Activated naive CD8-positive, alpha-beta T cell (primary cell): ENCODE measurements at regions not wholly inside any gene's neighbourhood (a gene's known extent, or its start where the extent isn't known, plus 50 kb on each side); places are given as distances from the start of the nearest gene placed in this dataset.
"Not testable (repeated sequence)": the region's sequence is repeated elsewhere in the genome, so short reads cannot be mapped to it uniquely, and the experiment has no call there.

ENCODE experiments used
- H3K27ac Mint-ChIP-seq: one replicate; pipeline ENCODE4 v1.8.0; 2021; ENCODE audit warnings: mixed read lengths
- H3K27me3 Mint-ChIP-seq: one replicate; pipeline ENCODE4 v1.8.0; 2021; ENCODE audit warnings: mixed read lengths
- H3K36me3 Mint-ChIP-seq: one replicate; pipeline ENCODE4 v1.8.0; 2021; ENCODE audit warnings: mixed read lengths
- H3K4me1 Mint-ChIP-seq: one replicate; pipeline ENCODE4 v1.8.0; 2021; ENCODE audit warnings: low read depth, mixed read lengths
- H3K4me3 Mint-ChIP-seq: one replicate; pipeline ENCODE4 v1.8.0; 2021; ENCODE audit warnings: mild to moderate bottlenecking, mixed read lengths
- H3K9me3 Mint-ChIP-seq: one replicate; pipeline ENCODE4 v1.8.0; 2021; ENCODE audit warnings: low read depth, mixed read lengths

DNA sequence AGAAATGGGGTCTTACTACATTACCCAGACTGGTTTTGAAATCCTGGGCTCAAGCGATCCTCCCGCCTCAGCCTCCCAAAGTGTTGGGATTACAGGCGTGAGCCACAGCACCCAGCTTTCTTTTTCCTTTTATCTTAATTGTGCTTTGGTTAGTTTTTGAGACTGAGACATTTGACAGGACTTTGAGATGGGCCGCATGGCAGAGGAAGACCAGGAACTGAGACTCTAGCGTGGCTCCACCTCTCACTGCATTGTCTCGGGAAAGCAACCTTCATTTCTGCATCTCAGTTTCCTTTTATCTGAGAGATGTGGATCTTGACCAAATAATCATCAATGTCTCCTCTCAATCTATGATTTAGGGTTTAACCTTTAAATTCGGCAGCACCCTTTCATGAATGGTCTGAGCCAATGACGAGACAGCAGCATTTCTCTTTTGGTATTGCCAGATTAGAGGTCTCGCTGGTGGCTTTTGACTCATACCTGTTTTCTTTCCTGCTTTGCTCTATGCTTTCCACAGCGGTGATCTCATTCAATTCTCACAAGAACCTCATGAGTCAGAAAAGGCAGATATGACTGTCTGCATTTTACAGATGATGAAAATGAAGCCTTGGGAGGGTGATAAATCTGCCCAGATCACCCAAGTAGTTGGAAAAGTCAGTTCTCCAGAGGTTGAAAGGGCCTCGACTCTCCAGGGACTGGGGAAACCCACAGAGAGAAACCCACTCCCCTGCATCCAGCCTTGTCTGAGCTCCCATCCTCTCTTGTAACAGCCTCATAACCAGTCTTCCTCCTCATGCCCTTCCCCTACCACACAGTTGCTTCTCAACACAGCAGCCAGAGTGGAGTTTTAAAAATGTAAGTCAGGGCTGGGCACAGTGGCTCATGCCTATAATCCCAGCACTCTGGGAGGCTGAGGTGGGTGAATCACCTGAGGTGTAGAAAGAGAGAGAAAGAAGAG is 84.8 kb upstream of the FOXB1 start:
- peak overlapping the region; percentile 95 for H3K27ac Mint-ChIP-seq

DNA sequence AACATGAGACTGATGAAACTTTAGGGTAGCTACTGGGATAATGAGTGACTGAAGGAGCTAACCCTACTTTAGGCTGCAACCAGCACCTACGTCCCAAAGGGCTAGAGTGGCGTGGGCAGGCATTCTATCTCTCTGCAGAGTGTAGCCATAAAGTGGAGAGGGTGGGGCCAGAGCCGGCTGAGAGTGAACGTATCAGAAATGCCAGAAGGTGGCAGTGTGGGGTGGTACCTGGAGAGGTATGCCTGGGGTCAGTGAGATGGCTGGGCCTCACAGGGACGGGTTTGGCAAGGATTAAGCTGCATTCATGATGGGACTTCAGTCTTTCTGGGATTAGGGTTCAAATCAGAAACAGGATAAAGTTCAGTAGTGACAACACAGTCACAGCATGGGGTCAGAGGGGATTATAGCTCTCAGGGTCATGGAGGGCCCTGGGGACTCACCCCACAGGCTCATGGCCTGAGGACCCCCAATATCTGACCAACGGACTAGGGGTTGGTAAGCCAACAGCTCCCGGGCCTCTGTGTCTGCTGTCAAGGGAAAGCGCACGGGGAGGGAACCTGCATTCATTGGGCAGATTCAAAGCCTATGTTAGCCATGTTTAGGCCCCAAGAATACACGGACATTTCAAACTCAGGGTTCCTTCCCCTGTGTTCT is 86.5 kb upstream of the FOXB1 start:
- H3K4me3 Mint-ChIP-seq, result no peak overlapping the region
- no peaks in the 10 kb centered on the region for H3K36me3 Mint-ChIP-seq
- H3K4me1 Mint-ChIP-seq, result peaks cover 32% of the 10 kb centered on the region
- H3K27me3 Mint-ChIP-seq, result peaks cover 3% of the 10 kb centered on the region
- peak overlapping the region; percentile 42 for H3K27ac Mint-ChIP-seq
- H3K9me3 Mint-ChIP-seq, result no peaks in the 10 kb centered on the region

More for the DNA sequence above, 84.8 kb upstream of the FOXB1 start:
- Mint-ChIP-seq H3K27me3 (peaks cover 4% of the 10 kb centered on the region), H3K4me1 (peaks cover 45% of the 10 kb centered on the region), H3K4me3 (peak overlapping the region; percentile 63), H3K9me3 (no peaks in the 10 kb centered on the region), H3K36me3 (no peaks in the 10 kb centered on the region)

DNA sequence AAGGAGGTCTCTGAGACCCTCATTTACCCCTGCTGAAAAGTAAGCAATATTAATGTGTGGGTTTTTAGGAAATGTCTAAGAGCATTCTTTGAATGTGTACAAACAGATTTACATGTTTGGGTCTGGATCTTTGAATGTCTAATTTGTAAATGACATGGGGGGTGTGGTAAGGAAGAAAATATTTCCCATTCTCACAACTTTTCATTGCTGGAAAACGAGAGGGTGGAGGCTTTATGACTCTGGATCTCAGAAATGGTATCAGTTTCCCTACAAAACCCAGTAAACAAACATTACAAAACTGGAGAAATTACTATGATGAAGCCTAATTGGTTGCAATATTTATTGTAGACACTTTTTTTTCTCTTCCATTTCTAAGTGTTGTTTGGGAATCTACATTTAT is 98.1 kb upstream of the FOXB1 start:
- H3K36me3 Mint-ChIP-seq, result peaks cover 3% of the 10 kb centered on the region
- H3K4me1 Mint-ChIP-seq, result no peaks in the 10 kb centered on the region
- H3K4me3 Mint-ChIP-seq, result no peak overlapping the region
- no peaks in the 10 kb centered on the region for H3K9me3 Mint-ChIP-seq
- no peak overlapping the region for H3K27ac Mint-ChIP-seq
- H3K27me3 Mint-ChIP-seq, result peaks cover 11% of the 10 kb centered on the region

DNA sequence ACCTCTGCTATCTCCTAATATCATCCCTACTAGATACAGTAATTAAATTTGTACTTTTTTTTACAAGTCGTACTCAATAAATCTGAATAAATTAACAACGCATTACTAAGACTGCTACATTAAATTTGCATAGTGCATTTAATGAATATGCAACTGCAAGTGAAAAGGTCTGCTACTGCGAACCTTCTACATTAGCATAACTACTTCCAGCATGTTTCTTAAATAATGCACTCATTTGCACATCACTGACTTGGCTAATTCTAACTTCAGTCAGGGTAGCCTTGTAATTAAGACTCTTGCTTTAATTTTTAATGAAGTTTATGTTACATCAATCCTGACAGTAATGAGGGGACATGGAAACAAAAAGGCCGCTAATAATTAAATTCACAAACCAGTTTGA is 98.9 kb upstream of the FOXB1 start:
- peaks cover 10% of the 10 kb centered on the region for H3K27me3 Mint-ChIP-seq
- H3K36me3 Mint-ChIP-seq, result peaks cover 3% of the 10 kb centered on the region
- no peak overlapping the region for H3K27ac Mint-ChIP-seq
- no peak overlapping the region for H3K4me3 Mint-ChIP-seq
- no peaks in the 10 kb centered on the region for H3K9me3 Mint-ChIP-seq
- H3K4me1 Mint-ChIP-seq, result no peaks in the 10 kb centered on the region

DNA sequence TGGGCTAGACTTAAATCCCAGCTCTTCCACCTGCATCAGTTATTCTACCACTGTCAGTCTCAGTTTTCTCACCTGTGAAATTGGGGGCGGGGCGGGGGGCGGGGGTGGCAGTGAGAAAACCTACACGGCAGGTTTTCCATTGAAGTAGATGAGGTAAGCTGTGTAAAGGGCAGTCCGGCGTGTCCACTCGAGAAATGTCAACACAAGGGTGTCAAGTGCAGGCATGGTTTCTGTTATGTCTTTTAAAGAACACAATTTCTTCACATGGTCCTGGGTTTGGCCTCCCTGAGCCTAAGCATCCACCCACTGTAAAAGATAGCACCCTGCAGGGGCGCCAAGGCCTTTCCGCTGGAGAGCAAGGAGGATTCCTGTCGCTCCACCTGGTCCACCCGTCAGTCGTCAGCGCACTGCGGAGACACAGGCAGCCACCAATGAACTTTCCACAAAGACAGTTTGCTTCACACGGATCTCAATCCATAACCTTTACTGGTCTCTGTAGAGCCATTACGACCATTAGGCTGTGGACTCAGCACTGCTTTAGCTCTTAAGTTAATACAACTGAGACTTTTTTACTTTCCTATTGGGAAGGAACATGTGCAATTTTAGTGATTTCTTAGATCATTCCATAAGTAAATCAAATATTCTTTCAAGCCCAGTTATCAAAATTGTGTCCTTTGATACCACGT is 99.5 kb upstream of the FOXB1 start:
- no peaks in the 10 kb centered on the region for H3K9me3 Mint-ChIP-seq
- H3K4me1 Mint-ChIP-seq, result no peaks in the 10 kb centered on the region
- H3K27me3 Mint-ChIP-seq, result peaks cover 10% of the 10 kb centered on the region
- H3K27ac Mint-ChIP-seq, result no peak overlapping the region
- H3K4me3 Mint-ChIP-seq, result no peak overlapping the region
- peaks cover 3% of the 10 kb centered on the region for H3K36me3 Mint-ChIP-seq

DNA sequence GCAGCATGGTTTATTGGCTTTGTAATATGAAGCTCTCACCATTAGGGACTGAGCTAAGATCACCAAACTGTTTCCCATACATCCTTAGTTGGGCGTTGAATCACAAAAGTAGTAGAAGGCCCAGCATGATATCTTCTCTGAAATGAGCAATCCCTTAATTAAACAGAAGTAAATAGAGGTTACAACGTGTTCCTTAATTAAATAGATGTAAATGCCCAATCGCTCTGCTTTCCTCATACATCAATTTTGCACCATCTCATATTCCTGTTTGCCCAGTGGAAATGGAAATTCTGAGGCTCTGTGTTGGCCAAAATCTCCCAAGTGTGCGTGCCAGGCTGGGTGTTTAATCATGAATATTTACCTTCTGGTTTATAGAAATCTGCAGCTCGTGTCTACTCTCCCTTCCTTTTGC is 107.4 kb upstream of the FOXB1 start:
- H3K27me3 Mint-ChIP-seq, result peaks cover 6% of the 10 kb centered on the region
- H3K9me3 Mint-ChIP-seq, result no peaks in the 10 kb centered on the region
- no peaks in the 10 kb centered on the region for H3K36me3 Mint-ChIP-seq
- no peaks in the 10 kb centered on the region for H3K4me1 Mint-ChIP-seq
- no peak overlapping the region for H3K27ac Mint-ChIP-seq
- H3K4me3 Mint-ChIP-seq, result no peak overlapping the region

DNA sequence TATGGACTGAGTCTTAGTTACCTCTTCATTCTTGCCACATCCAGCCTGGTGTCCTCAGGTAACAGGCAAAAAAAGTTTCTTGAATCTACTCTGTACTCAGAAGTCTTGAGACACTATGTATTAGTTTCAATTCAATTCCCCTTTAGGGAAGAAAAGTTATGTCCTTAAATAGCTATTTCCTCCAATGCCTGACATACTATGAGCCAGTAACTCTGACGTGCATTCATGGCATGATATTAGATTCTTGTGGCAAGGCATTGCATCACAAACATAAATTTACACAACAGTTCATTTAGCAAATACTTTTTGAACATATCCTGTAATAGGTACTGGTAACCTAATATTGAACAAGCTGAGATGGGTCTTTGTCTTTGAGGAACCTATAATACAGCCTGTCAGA is 109.3 kb upstream of the FOXB1 start:
- Mint-ChIP-seq H3K36me3 (no peaks in the 10 kb centered on the region), H3K4me1 (no peaks in the 10 kb centered on the region), H3K27me3 (peaks cover 3% of the 10 kb centered on the region), H3K9me3 (no peaks in the 10 kb centered on the region), H3K27ac (no peak overlapping the region), H3K4me3 (no peak overlapping the region)

DNA sequence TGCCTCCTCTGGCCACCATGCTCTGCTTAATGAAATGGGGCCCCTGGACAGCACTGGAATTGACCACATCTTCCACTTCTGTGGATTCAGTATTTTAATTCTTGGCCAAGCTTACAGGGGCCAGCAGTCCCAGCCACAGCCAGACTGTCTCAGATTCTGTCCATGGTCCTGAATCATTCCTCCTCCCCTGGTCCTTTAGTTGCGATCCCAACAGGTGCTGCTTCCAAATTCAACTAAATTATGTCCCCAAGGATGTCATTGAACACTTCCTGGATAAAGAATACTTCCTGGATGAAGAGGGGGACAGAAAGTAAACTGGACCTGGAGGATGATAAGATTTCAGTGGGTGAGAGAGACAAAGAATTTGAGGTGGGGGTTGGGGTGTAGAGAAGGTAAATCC is 111.1 kb upstream of the FOXB1 start:
- H3K9me3 Mint-ChIP-seq, result no peaks in the 10 kb centered on the region
- H3K4me1 Mint-ChIP-seq, result no peaks in the 10 kb centered on the region
- no peak overlapping the region for H3K27ac Mint-ChIP-seq
- no peaks in the 10 kb centered on the region for H3K36me3 Mint-ChIP-seq
- H3K27me3 Mint-ChIP-seq, result peaks cover 3% of the 10 kb centered on the region
- H3K4me3 Mint-ChIP-seq, result no peak overlapping the region

DNA sequence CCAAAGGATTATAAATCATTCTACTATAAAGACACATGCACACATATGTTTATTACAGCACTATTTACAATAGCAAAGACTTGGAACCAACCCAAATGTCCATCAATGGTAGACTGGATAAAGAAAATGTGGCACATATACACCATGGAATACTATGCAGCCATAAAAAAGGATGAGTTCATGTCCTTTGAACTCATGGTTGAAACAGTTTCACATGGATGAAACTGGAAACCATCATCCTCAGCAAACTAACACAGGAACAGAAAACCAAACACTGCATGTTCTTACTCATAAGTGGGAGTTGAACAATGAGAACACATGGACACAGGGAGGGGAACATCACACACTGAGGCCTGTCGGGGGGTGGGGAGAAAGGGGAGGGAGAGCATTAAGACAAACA is 116.2 kb upstream of the FOXB1 start:
- not testable (repeated sequence) for H3K4me3 Mint-ChIP-seq, H3K9me3 Mint-ChIP-seq, H3K36me3 Mint-ChIP-seq, H3K27me3 Mint-ChIP-seq, H3K27ac Mint-ChIP-seq, H3K4me1 Mint-ChIP-seq

DNA sequence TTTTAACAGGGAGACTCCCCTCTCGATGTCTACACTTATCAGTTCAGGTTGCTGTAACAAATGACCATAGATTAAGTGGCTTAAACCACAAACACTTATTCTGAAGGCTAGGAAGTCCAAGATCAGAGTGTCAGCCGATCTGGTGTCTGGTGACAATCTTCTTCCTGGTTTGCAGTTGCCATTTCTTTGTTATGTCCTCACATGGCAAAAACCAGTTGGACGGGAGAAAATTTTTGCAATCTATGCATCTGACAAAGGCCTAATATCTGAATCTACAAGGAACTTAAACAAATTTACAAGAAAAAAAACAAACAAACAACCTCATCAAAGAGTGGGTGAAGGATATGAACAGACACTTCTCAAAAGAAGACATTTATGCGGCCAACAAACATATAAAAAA is 116.9 kb upstream of the FOXB1 start:
- H3K9me3 Mint-ChIP-seq, result no peaks in the 10 kb centered on the region
- peaks cover 2% of the 10 kb centered on the region for H3K4me1 Mint-ChIP-seq
- H3K36me3 Mint-ChIP-seq, result peaks cover 3% of the 10 kb centered on the region
- no peaks in the 10 kb centered on the region for H3K27me3 Mint-ChIP-seq
- H3K4me3 Mint-ChIP-seq, result no peak overlapping the region
- H3K27ac Mint-ChIP-seq, result no peak overlapping the region

DNA sequence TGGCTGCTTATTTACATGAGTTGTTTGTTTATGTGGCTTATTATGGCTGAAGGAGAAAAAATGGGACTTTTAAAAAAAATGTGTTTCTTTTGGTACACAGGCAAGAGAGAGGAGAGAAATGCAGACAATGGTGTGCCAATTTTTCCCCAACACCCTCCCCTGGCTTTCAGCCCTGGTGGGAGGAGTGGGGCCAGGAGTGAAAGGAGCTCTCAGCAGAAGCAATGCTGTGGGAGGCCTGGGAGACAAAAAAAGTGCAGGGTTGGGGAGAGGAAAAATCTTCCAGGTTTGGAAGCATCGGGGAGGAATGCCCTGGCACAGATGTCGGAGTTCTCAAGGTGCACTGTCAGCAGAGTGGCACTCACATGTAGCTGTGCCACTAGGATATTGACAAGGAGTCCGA is 117.7 kb upstream of the FOXB1 start:
- Mint-ChIP-seq H3K4me3 (no peak overlapping the region), H3K27ac (no peak overlapping the region), H3K4me1 (peaks cover 2% of the 10 kb centered on the region), H3K36me3 (peaks cover 3% of the 10 kb centered on the region), H3K9me3 (no peaks in the 10 kb centered on the region), H3K27me3 (no peaks in the 10 kb centered on the region)

DNA sequence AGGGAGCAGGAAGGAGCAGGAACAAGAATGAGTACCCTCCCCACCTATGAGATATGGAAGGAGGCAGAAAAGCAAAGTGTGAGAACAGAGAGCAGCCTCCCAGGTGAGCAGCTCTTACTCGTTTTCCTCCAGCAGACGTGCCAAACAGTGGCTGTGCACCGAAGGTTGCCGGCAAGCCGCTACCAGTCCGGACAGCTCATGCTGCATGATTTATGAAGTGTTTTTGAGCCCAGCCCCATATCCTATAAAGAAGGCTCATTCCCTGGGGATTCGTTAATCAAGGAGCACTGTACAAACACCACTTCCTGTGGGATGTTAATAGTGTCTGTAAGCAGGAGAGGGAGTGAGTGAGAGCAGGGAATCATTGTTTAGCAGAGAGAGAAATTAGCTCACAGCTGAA is 118.3 kb upstream of the FOXB1 start:
- H3K4me3 Mint-ChIP-seq, result no peak overlapping the region
- H3K4me1 Mint-ChIP-seq, result peaks cover 2% of the 10 kb centered on the region
- no peaks in the 10 kb centered on the region for H3K27me3 Mint-ChIP-seq
- peaks cover 3% of the 10 kb centered on the region for H3K36me3 Mint-ChIP-seq
- H3K27ac Mint-ChIP-seq, result no peak overlapping the region
- H3K9me3 Mint-ChIP-seq, result no peaks in the 10 kb centered on the region

DNA sequence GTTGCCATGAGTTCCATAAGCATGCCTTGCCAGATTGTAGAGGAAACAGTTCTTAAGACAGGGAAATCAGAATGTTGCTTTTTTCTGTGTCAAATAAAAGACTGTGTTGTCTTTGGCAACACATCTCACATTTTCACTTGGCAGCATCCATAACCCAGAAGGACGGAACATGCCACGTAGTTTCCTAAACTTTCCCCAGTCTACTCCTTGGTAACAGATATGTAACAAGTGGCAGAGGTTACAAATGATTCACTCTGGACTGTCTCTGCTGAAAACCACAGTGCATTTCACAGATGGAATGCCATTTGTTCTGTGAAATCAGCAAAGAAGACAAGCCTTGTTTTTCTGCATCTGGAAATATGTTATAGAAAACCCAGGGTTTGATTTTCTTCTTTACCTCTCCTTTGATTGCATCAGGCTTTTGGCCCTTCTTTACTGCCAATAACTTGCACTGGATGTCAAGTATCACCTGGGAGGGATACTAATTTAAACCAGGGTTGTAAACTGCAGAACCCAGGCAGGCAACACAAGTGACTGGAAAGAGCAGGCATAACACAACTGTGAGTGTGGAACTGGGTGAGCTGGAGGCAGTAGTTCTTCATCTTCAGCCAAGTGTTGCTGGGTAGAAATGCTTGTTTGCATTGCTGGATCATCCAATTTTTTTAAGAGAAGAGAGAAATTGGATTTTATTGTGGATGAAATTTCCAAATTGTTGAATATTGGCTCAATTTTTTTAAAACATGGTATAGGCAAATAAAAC is 124.4 kb upstream of the FOXB1 start:
- H3K4me3 Mint-ChIP-seq, result no peak overlapping the region
- no peaks in the 10 kb centered on the region for H3K9me3 Mint-ChIP-seq
- no peak overlapping the region for H3K27ac Mint-ChIP-seq
- no peaks in the 10 kb centered on the region for H3K27me3 Mint-ChIP-seq
- no peaks in the 10 kb centered on the region for H3K4me1 Mint-ChIP-seq
- H3K36me3 Mint-ChIP-seq, result peaks cover 3% of the 10 kb centered on the region

DNA sequence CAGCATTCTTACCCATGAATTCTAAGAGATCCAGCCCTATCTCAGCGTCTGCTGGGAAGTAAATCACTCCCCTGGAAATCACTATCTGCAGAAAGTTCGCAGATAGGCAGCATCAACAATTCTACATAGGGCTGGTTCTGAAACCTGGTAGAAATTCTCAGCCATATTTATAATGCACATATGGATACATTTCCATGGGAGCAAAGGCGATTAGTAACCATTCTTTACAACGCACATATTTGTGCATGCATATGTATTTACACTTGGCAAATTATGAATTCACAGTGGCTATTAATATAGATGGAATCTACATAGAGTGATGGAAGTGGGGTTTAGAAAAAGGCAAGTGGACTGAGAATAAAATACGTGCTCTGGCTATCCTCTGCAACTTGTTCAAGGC is 128.0 kb upstream of the FOXB1 start:
- Mint-ChIP-seq H3K4me1 (no peaks in the 10 kb centered on the region), H3K27me3 (no peaks in the 10 kb centered on the region), H3K4me3 (no peak overlapping the region), H3K36me3 (no peaks in the 10 kb centered on the region), H3K27ac (no peak overlapping the region), H3K9me3 (no peaks in the 10 kb centered on the region)
